GM12864 (cell line): ENCODE measurements at regions not wholly inside any gene's neighbourhood (a gene's known extent, or its start where the extent isn't known, plus 50 kb on each side); places are given as distances from the start of the nearest gene placed in this dataset.

Experiments used
- DNase-seq: peaks from one replicate; pipeline ENCODE4 v3.0.0-alpha.2; 2011; ENCODE audit warnings: low read depth
- H3K4me3 ChIP-seq: 2 replicates; pipeline ENCODE4 v1.5.1; 2011; ENCODE audit warnings: mild to moderate bottlenecking, low read depth, low read length, control low read depth
- TF ChIP-seq, protein P1 (sequence below): IDR thresholded peaks from 2 replicates; pipeline ENCODE4 v1.5.1; 2011; ENCODE audit warnings: low read depth, mild to moderate bottlenecking, moderate library complexity, low read length, control low read depth, inconsistent platforms; ENCODE audit errors: missing control alignments

DNA sequence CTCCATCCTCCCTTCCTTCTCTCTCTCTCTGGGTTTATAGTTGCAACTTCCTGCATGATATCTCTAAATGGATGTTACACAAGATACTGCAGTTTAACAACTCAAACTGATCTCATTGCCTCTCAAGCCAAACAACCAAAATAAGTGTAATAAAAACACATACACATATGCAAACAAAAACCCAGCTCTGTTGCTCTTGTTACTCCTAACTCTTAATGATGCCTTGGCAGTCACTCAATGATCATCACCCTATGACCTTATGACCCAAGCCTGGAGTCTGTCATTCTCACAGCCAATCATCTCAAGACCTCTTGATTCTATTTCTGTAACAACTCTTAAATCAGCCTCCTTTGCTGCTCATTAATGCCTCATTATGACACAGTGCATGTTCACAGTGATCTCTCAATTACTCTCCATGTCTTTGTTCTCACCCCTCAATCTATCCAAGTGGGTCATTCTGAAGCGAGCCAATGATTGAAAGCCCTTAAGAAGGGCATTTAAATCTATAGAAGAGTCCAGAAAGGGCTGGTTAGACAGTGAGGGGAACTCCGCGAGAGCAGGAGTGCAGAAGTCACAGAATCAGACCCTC is 210.9 kb downstream of the INHBA start:
- DNase-seq, result no peak
- no peak overlapping the region for H3K4me3 ChIP-seq
- TF ChIP-seq, protein P1, sequence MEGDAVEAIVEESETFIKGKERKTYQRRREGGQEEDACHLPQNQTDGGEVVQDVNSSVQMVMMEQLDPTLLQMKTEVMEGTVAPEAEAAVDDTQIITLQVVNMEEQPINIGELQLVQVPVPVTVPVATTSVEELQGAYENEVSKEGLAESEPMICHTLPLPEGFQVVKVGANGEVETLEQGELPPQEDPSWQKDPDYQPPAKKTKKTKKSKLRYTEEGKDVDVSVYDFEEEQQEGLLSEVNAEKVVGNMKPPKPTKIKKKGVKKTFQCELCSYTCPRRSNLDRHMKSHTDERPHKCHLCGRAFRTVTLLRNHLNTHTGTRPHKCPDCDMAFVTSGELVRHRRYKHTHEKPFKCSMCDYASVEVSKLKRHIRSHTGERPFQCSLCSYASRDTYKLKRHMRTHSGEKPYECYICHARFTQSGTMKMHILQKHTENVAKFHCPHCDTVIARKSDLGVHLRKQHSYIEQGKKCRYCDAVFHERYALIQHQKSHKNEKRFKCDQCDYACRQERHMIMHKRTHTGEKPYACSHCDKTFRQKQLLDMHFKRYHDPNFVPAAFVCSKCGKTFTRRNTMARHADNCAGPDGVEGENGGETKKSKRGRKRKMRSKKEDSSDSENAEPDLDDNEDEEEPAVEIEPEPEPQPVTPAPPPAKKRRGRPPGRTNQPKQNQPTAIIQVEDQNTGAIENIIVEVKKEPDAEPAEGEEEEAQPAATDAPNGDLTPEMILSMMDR, result no peak

DNA sequence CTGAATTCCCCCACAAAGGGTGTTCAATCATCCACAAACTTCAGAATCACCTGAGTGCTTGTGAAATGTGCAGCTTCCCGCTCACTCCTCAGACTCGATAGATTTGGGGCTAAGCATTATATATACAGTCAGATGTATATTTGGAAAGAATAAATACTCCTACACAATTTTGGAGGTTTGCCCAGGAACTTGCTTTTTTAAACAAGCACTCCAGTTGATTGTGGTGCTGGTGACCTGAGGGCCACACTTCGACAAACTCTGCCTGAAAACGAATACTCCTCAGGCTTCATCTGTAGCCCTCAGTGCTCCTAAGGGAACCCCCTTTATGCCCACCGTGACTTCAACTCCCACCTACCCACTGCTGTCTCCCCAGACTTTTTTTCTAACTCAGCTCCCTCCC is 211.6 kb downstream of the INHBA start:
- TF ChIP-seq, protein P1, result no peak

DNA sequence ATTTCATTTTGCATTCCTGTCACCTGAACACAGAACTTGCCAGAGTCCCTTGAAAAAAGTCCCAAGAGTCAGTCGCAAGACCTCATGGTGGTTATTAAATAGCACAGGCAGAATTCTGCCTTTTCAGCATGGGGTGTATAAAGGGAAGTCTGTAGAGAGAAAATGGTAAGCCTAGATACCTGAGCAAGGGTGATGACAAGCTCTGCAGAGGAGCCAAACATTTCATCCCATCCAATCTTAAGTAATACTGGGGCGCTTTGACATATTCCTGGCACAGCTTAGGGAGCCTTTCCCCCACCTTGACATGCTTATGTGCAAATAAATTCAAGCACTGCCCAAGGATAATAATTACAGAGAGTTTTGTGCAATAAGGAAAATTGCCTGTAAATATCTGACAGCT is 213.0 kb downstream of the INHBA start:
- TF ChIP-seq, protein P1, result no peak
- no peak overlapping the region for H3K4me3 ChIP-seq
- DNase-seq, result no peak

More for the DNA sequence above, 211.6 kb downstream of the INHBA start:
- no peak overlapping the region for H3K4me3 ChIP-seq
- no peak for DNase-seq

DNA sequence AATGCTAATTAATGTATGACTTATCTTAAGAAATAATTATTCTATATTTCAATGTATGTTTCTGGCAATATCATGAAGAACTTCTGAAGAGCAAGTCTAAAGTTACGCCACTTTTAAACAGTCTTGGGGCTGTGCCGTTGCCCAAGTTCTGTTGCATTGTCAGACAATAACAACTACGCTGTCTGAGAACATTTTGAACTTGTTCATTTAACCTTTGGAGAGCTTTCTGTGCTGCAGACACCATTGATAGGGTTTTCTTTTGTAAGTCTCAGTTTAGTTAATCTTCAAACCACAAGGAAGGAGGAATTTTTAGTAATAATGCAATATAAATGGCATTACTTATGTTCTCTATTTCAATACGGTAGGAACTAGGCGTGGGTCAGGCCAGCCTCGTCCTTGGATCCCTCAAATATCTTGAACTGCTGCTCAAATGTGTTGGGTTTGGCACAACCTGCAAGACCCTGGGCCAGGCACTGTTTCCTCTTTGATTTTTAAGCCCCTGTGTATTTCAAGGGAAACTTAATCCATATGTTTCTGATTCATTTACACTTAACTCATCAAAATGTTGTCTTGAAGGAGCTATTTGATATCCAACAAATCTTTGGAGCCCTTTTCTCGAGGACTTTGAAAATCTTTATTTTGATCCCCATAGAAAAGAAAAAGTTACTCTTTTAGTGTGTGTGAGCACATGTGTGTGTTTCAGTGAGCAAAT is 215.5 kb downstream of the INHBA start:
- no peak for DNase-seq
- TF ChIP-seq, protein P1, result no peak

DNA sequence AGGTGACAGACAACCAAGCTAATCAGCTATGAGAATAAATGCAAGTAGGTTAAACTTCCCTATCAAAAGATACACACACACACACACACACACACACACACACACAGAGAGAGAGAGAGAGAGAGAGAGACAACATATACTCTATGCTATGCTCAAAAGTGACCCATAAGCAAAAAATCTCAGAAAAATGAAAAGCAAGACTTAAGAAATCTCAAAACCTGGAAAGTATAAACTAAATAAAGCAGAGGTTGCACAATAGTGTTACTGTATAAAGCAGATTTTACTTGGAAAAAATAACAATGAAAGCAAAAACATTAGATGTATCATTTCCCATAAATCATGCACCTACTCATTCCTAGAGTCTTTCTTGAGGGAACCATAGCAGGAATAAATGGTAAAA is 221.5 kb downstream of the INHBA start:
- TF ChIP-seq, protein P1, result no peak
- no peak for DNase-seq
- no peak overlapping the region for H3K4me3 ChIP-seq

More for the DNA sequence above, 215.5 kb downstream of the INHBA start:
- H3K4me3 ChIP-seq, result no peak overlapping the region

DNA sequence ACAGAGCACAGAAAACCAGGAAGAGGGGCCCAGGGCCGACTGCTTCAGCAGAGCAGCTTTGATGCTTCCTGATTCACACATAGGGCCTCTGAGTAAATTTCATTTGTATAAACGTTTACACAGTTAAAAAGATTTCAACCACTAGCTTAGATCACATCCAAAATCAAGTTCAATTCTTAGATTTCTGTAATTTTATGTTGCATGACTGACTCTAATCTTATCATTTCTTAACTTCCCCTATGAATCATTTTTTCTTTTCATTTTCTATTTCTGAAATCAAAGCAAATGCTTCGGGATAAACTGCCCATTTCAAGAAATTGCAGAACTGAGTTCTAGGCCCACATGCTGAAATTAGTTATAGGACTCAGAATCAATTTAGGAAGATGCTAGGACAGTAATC is 224.7 kb downstream of the INHBA start:
- no peak for DNase-seq
- TF ChIP-seq, protein P1, result no peak
- no peak overlapping the region for H3K4me3 ChIP-seq

DNA sequence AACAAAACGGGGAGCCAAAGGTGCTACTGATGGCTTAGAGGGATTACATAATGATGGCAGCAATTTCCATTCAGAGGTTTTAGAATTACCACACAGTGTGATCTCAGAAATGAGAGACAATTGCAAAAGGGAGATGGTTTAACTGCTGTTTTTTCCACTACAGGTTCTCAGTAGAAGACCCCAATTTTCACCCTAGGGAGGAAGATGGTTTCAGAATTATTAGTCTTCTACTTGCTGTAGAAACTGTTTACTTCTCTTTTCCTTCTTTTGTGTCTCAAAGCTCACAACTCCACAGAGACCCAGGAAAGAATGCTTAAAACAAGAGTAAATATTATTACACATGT is 226.5 kb downstream of the INHBA start:
- H3K4me3 ChIP-seq, result no peak overlapping the region
- TF ChIP-seq, protein P1, result no peak
- DNase-seq, result no peak
